COLO668 (cell line): ENCODE measurements at regions not wholly inside any gene's neighbourhood (a gene's known extent, or its start where the extent isn't known, plus 50 kb on each side); places are given as distances from the start of the nearest gene placed in this dataset.

Source experiments
- DNase-seq: peaks from one replicate; lab custom pipeline; 2025; ENCODE audit not compliant: unreplicated experiment; lab: John Stamatoyannopoulos, UW

- DNase-seq = no peak
These were observed 369.3 kb downstream of the KLF5 start for GRCh38 chr13:73428137-73428536.

- no peak for DNase-seq
These were observed 364.2 kb downstream of the KLF5 start for GRCh38 chr13:73422973-73423372.

GRCh38 chr13:73421310-73421912, 362.6 kb downstream of the KLF5 start:
- no peak for DNase-seq

GRCh38 chr13:73419186-73419585, 360.4 kb downstream of the KLF5 start:
- DNase-seq = no peak

- DNase-seq = no peak
These were observed 358.3 kb downstream of the KLF5 start for GRCh38 chr13:73417012-73417615.

- no peak for DNase-seq
These were observed 357.3 kb downstream of the KLF5 start for GRCh38 chr13:73416093-73416492.

GRCh38 chr13:73413656-73414055, 354.9 kb downstream of the KLF5 start:
- no peak for DNase-seq

GRCh38 chr13:73412933-73413332, 354.1 kb downstream of the KLF5 start:
- DNase-seq = no peak

GRCh38 chr13:73411067-73411809, 352.4 kb downstream of the KLF5 start:
- no peak for DNase-seq

- no peak for DNase-seq
These were observed 347.6 kb downstream of the KLF5 start for GRCh38 chr13:73406454-73406853.

- DNase-seq = no peak
These were observed 345.8 kb downstream of the KLF5 start for GRCh38 chr13:73404581-73404980.

GRCh38 chr13:73403355-73404120, 344.7 kb downstream of the KLF5 start:
- no peak for DNase-seq

GRCh38 chr13:73401769-73402168, 343.0 kb downstream of the KLF5 start:
- DNase-seq = no peak

- DNase-seq = no peak
These were observed 340.8 kb downstream of the KLF5 start for GRCh38 chr13:73399347-73400216.

- DNase-seq = no peak
These were observed 338.9 kb downstream of the KLF5 start for GRCh38 chr13:73397496-73398305.

- no peak for DNase-seq
These were observed 335.3 kb downstream of the KLF5 start for GRCh38 chr13:73394066-73394465.

- DNase-seq = no peak
These were observed 331.3 kb downstream of the KLF5 start for GRCh38 chr13:73390100-73390499.

GRCh38 chr13:73388586-73388985, 329.8 kb downstream of the KLF5 start:
- no peak for DNase-seq

- DNase-seq = no peak
These were observed 328.5 kb downstream of the KLF5 start for GRCh38 chr13:73387318-73387717.

GRCh38 chr13:73385848-73386247, 327.0 kb downstream of the KLF5 start:
- DNase-seq = no peak
